OCI-LY3 (cell line): ENCODE measurements at regions not wholly inside any gene's neighbourhood (a gene's known extent, or its start where the extent isn't known, plus 50 kb on each side); places are given as distances from the start of the nearest gene placed in this dataset.

Experiments used
- H2AFZ ChIP-seq: fragments of 200-600, 300-600 bp; shearing (Covaris generic); 2 replicates; pipeline ENCODE4 v1.6.0; 2014; ENCODE audit warnings: antibody characterized with exemption, low read depth, low read length
- H3K27ac ChIP-seq: fragments of 200-600, 300-600 bp; sonication (generic); 2 replicates; pipeline ENCODE4 v1.5.1; 2014; ENCODE audit warnings: mild to moderate bottlenecking, low read length, moderate library complexity, mixed read lengths
- H3K27me3 ChIP-seq: fragments of 200-600, 300-600 bp; sonication (generic); 2 replicates; pipeline ENCODE4 v1.6.1; 2014; ENCODE audit warnings: low read depth, low read length, mixed read lengths
- H3K36me3 ChIP-seq: fragments of 200-600, 300-600 bp; sonication (generic); replicated peaks from 2 replicates; pipeline ENCODE3; 2014; ENCODE audit warnings: low read depth, low read length, mixed read lengths
- H3K4me1 ChIP-seq: fragments of 300-600, 200-600 bp; sonication (generic); 2 replicates; pipeline ENCODE4 v1.6.1; 2014; ENCODE audit warnings: low read length, mixed read lengths
- H3K4me2 ChIP-seq: fragments of 200-600, 300-600 bp; sonication (generic); 2 replicates; pipeline ENCODE4 v1.6.1; 2014; ENCODE audit warnings: low read length, mixed read lengths
- H3K4me3 ChIP-seq: fragments of 300-600, 200-600 bp; sonication (generic); 2 replicates; pipeline ENCODE4 v1.5.1; 2014; ENCODE audit warnings: antibody characterized with exemption, mild to moderate bottlenecking, low read length, moderate library complexity
- H3K79me2 ChIP-seq: fragments of 300-600, 200-600 bp; shearing (Covaris generic); 2 replicates; pipeline ENCODE4 v1.6.1; 2014; ENCODE audit warnings: mild to moderate bottlenecking, low read length, mixed read lengths
- H3K9ac ChIP-seq: fragments of 300-600, 200-600 bp; shearing (Covaris generic); 2 replicates; pipeline ENCODE4 v1.6.0; 2014; ENCODE audit warnings: mild to moderate bottlenecking, low read length, moderate library complexity
- H3K9me3 ChIP-seq: fragments of 200-600, 300-600 bp; shearing (Covaris generic); 2 replicates; pipeline ENCODE4 v1.6.1; 2014; ENCODE audit warnings: low read length, mixed read lengths; ENCODE audit not compliant: insufficient read depth
- H4K20me1 ChIP-seq: fragments of 200-600, 300-600 bp; sonication (generic); 2 replicates; pipeline ENCODE4 v1.6.1; 2016; ENCODE audit warnings: low read length, mixed read lengths; ENCODE audit not compliant: insufficient read depth
- CTCF ChIP-seq: fragments of 200-600, 300-600 bp; sonication (generic); IDR thresholded peaks from 2 replicates; pipeline ENCODE4 v1.5.1; 2014; ENCODE audit warnings: antibody characterized with exemption, low read length, low read depth
- EZH2phosphoT487 ChIP-seq: fragments of 200-600 bp; shearing (Covaris generic); IDR thresholded peaks from 2 replicates; pipeline ENCODE4 v1.6.1; 2018; ENCODE audit warnings: antibody characterized with exemption, mixed run types, low read depth

GRCh38 chr12:5232291-5232690 lies 188.6 kb downstream of the KCNA5 start:
- H3K36me3 ChIP-seq = no peaks in the 10 kb centered on the region
- H3K9me3 ChIP-seq = no peaks in the 10 kb centered on the region
- H3K79me2 ChIP-seq = no peaks in the 10 kb centered on the region
- H2AFZ ChIP-seq = no peak overlapping the region
- H3K4me2 ChIP-seq = no peak overlapping the region
- H3K9ac ChIP-seq = no peak overlapping the region
- TF ChIP-seq EZH2phosphoT487 = no peak
- TF ChIP-seq CTCF = no peak
- no peak overlapping the region for H3K27ac ChIP-seq
- no peak overlapping the region for H3K4me3 ChIP-seq
- H3K27me3 ChIP-seq = peaks cover 32% of the 10 kb centered on the region
- no peaks in the 10 kb centered on the region for H4K20me1 ChIP-seq
- no peaks in the 10 kb centered on the region for H3K4me1 ChIP-seq

- Histone ChIP-seq H3K4me2 (no peak overlapping the region), H3K79me2 (no peaks in the 10 kb centered on the region), H3K9ac (no peak overlapping the region)
Observed at GRCh38 chr12:5232826-5233500, 189.3 kb downstream of the KCNA5 start.

GRCh38 chr12:5236022-5236640 lies 192.5 kb downstream of the KCNA5 start:
- no peaks in the 10 kb centered on the region for H4K20me1 ChIP-seq
- no peak overlapping the region for H3K27ac ChIP-seq
- no peaks in the 10 kb centered on the region for H3K4me1 ChIP-seq
- no peak overlapping the region for H3K9ac ChIP-seq
- no peak overlapping the region for H3K4me3 ChIP-seq
- no peaks in the 10 kb centered on the region for H3K36me3 ChIP-seq
- peaks cover 31% of the 10 kb centered on the region for H3K27me3 ChIP-seq
- no peak overlapping the region for H2AFZ ChIP-seq
- H3K9me3 ChIP-seq = no peaks in the 10 kb centered on the region
- TF ChIP-seq CTCF (no peak), EZH2phosphoT487 (no peak)
- H3K4me2 ChIP-seq = no peak overlapping the region
- H3K79me2 ChIP-seq = no peaks in the 10 kb centered on the region

More at GRCh38 chr12:5232826-5233500, 189.3 kb downstream of the KCNA5 start:
- H2AFZ ChIP-seq = no peak overlapping the region
- peaks cover 38% of the 10 kb centered on the region for H3K27me3 ChIP-seq
- H3K36me3 ChIP-seq = no peaks in the 10 kb centered on the region
- no peaks in the 10 kb centered on the region for H4K20me1 ChIP-seq
- no peak overlapping the region for H3K4me3 ChIP-seq
- no peaks in the 10 kb centered on the region for H3K9me3 ChIP-seq
- no peak overlapping the region for H3K27ac ChIP-seq
- no peaks in the 10 kb centered on the region for H3K4me1 ChIP-seq
- TF ChIP-seq CTCF (no peak), EZH2phosphoT487 (no peak)

GRCh38 chr12:5242440-5242839 lies 189.5 kb upstream of the NTF3 start:
- H3K9ac ChIP-seq = no peak overlapping the region
- H3K4me1 ChIP-seq = no peaks in the 10 kb centered on the region
- H3K9me3 ChIP-seq = no peaks in the 10 kb centered on the region
- TF ChIP-seq CTCF = no peak
- TF ChIP-seq EZH2phosphoT487 = no peak
- H3K36me3 ChIP-seq = no peaks in the 10 kb centered on the region
- no peak overlapping the region for H3K27ac ChIP-seq
- H3K79me2 ChIP-seq = no peaks in the 10 kb centered on the region
- H2AFZ ChIP-seq = no peak overlapping the region
- H3K4me3 ChIP-seq = no peak overlapping the region
- no peak overlapping the region for H3K4me2 ChIP-seq
- H3K27me3 ChIP-seq = peaks cover 35% of the 10 kb centered on the region
- H4K20me1 ChIP-seq = no peaks in the 10 kb centered on the region
